NAMALWA (cell line): ENCODE measurements at regions not wholly inside any gene's neighbourhood (a gene's known extent, or its start where the extent isn't known, plus 50 kb on each side); places are given as distances from the start of the nearest gene placed in this dataset.

Experiments used
- DNase-seq: peaks from one replicate; pipeline ENCODE4 v3.0.0-alpha.2; 2015; ENCODE audit warnings: low spot score

- no peak for DNase-seq
Measured at GRCh38 chr3:104474011-104474410, 892.7 kb upstream of the ALCAM start.

DNA sequence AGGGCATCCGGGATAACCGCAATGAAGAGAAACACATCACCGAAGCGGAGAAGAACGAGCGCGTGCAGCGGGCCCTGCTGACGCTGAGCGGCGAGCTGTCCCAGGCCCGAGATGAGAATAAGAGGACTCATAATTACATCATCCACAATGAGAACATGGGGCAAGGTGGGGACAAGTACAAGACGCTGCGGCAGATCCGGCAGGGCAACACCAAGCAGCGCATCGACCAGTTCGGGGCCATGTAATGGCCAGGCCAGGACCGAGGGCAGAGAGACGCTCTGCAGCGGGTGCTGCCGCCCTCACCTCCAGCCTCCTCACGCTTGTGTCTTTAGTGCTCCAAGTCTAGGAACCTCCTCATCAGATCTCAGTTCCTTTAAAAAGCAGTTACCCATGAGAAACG, 863.7 kb upstream of the ALCAM start:
- DNase-seq = no peak

DNA sequence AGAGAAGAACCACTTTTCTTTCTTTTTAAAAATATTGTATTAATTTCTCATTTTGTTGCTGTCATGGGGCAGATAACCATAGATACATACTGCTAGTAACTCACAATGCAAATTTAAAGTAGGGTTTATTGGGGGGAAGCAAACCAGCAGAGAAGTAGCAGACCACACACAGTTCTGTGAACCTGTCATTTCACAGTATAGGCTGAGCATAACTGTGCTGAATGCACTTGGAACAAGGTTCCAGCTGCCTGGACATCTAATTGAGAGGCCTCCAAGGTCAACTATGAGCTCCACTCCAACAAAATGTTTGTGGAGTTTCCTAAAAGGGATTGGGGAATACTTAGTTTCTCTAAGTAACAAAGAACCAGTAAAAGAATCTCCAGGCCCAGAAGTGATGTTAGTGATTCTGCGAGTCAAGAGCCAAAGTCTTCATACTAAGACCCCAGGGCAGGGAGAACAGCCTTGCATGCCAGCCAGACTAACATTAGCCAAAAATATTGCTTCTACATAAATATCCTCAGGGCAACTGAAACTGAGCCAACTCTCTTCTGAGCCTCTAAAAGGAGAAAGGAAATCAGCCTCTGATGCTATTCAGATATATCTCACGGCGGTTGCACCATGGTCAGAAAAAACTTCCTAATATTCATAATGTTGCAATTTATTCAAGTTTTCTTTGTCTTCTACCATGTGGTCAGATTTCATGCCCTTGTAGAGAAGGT, 856.4 kb upstream of the ALCAM start:
- DNase-seq = no peak

DNA sequence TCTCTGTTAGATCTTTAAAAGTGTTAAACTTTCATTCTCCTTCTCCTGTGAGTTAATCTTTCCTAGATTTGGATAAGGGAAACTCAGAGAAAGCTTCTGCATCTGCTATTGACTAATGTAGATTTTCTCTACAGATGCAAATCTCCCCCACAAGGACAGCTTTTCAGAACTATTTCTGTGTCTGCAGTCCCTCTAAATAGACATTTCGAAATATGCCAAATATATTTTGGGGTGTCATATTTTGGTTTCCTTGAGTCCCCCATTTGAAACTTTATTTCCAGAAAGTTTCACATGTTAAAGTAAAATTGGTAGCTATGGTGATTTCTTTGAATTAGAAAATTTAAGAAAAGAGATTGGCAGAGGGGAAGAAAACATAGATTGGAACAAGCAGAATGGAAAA, 852.3 kb upstream of the ALCAM start:
- DNase-seq = no peak

GRCh38 chr3:104514776-104515175, 851.9 kb upstream of the ALCAM start:
- no peak for DNase-seq

DNA sequence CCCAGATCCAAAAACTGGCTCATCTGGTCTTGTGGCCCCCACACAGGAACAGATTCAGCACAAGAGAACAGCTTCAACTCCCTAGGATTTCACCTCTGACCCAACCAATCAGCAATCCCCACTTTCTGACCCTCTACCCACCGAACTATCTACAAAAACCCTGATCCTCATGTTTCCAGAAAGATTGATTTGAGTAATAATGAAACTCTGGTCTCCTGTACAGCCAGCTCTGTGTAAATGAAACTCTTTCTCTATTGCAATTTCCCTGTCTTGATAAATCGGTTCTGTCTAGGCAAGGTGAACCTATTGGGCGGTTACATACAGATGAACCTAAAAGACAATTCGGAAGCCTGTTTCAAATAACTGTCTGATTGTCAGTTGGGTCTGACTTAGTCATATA, 847.6 kb upstream of the ALCAM start:
- no peak for DNase-seq

DNA sequence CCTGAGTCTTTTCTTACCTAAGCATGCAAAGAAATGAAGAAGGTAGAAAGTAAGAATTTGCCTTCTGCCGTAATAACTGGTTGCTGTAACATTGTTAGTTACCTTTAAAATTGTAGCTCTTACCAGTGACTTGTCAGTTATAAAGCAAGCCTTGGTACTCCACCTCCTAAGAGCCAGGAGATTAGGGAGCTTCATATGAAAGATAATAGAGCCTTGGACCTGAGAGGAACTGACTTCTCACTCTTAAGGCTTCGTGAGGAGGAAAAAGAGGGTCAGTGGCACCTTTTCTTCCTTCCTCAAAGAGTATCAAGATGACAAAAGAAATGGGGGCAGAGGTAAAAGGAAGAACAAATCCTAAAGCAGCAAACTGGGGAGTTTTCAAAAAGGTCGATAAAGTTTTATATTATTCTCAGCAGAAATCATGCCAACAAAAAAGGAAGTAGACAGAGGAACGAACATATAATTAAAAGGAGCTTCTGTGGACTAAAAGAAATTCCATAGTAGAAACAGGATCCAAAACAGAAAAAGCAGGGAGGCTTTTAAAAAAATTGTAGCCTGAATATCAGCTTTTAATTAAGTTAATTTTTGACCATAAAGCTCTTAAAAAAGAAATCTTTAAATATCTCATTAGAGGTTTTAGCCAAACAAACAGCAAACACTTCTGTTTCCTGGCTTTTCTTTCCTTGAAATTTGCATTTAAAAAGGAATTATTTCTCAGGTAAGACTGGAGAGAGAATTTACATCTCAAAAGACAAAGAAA, 847.1 kb upstream of the ALCAM start:
- DNase-seq = no peak

- DNase-seq = no peak
Measured at GRCh38 chr3:104520228-104520655, 846.5 kb upstream of the ALCAM start.

- DNase-seq = peak; percentile 70
Measured at GRCh38 chr3:104521606-104522336, 844.9 kb upstream of the ALCAM start.

DNA sequence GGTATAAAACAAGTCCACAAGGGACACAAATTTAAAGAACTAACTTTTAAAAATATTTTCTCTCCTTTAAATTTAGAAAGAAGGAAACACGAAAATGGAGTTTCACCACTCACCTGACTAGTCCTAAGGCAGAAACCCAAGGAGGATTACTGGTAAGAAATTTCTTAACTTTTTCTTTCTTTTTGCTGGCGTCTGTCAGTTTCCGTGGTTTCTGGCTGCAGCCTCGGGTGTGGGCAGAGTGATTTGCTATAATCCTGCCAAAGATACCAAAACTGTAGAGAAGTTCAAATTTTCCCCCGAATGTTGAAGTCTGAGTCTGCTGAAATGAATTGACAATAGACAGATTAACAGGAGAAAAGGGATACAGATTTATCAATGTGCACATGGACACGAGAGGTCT, 843.6 kb upstream of the ALCAM start:
- DNase-seq = no peak

- peak; percentile 72 for DNase-seq
Measured at GRCh38 chr3:104526901-104527401, 839.8 kb upstream of the ALCAM start.

DNA sequence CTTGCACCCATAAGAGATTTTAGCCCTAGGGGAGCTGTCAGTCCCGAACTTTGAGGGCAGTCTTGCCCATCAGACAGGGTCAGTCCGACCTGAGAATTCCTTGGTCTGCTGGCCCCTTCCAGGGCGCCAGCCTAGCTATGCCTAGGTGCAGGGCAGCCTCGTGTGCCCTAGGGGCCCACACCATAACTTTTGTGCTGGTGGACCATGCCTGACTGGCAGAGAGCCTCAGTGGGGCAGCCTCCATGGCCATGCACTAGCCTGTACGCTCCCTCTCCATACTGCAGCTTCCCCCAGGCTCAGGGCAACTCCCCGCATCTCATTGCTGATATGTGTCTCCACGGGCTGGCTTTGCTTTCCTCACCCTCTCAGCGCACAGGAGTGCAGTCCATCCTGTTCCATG, 835.8 kb upstream of the ALCAM start:
- no peak for DNase-seq

DNA sequence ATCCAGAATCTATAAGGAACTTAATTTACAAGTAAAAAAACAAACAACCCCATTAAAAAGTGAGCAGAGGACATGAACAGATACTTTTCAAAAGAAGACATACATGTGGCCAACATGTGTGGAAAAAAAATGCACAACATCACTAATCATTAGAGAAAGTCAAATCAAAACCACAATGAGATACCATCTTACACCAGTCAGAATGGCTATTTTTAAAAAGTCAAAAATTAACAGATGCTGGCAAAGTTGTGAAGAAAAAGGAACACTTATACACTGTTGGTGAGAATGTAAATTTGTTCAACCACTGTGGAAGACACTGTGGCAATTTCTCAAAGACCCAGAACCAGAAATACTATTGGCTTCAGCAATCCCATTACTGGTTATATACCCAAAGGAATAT, 830.0 kb upstream of the ALCAM start:
- DNase-seq = no peak

- DNase-seq = no peak
Measured at GRCh38 chr3:104537323-104537722, 829.4 kb upstream of the ALCAM start.

DNA sequence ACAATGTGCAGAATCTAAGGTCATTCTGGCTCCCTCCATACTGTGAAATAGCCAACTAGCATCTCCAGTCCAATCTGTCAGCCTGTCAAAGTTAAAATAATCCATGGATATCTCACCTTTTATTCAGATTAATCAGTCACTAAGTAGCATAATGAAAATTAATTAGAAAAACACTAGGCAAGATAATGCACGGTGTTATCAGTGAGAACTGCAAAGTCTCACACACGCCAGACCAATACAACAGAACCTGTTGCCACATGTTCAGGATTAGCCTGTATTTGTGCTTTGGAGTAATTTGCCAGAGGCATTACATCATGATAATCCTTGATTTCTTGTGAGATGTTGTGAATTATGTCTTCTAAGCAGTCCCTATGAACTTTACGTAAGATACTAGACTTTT, 820.4 kb upstream of the ALCAM start:
- DNase-seq = no peak

DNA sequence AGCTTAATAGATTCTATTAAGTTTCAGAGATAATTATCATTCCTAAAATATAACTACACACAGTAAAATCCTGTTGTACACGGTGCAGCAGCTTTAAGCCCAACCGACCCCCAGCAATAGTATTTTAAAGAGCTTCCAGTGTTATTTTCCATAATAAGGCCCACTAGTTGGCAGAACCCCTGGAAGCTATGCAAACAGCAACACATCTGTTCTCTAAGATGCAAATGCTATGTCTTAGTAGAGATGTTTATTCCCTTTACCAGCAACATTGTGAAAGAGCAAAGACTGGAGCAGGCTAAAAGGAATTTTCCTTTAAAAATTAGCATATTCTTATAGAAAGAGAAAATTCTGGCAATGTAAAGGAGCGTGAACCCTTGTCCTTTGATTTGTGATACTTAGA, 819.7 kb upstream of the ALCAM start:
- DNase-seq = no peak

GRCh38 chr3:104548401-104548800, 818.3 kb upstream of the ALCAM start:
- DNase-seq = no peak

DNA sequence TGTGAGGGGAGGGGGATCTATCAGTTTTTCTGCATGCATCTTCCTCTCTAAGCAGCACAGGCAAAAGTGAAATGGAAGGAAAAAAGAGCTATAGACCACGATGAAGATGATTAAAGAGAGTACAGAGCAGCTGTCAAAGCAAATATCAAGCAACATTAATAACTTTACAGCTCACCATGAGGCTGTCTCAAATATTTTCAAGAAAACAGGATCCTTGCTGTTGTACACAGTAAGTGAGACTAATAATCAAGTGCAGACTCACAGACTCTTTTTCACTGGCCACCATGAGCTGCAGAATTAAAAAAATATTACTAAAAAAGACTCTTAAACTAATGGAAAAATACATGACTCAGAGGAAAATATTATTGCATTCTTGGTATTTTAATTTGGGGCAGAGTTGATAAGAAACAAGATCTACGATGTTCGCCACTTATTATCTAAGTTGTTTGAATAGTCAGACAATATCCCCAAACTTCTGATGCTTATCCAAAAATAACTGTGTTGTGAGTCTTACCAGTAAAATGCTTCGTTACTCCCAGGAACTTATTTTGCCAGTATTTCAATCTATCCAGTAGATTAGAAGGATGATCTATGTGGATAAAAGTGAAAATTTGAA, 817.5 kb upstream of the ALCAM start:
- DNase-seq = no peak

DNA sequence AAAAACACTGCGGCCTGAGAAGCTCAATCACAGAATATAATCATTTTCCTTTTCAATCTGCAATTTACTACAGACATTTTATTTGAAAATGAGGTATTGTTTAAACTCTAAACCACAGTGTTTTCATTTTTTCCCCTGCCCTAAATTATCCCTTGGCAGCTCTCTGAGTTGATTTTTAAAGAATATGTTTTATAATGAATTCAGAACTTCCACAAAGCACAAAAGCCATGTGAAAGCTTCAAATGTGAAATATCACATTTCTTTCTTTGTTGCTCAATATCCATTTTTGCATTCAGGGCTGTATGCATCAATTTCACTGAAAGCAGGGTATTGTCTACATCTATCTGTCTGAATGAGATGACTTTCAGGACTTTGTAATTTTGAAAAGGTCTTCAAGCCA, 813.6 kb upstream of the ALCAM start:
- DNase-seq = no peak

GRCh38 chr3:104554425-104554824, 812.3 kb upstream of the ALCAM start:
- DNase-seq = no peak

GRCh38 chr3:104555728-104556127, 811.0 kb upstream of the ALCAM start:
- no peak for DNase-seq

GRCh38 chr3:104556372-104557078, 810.2 kb upstream of the ALCAM start:
- no peak for DNase-seq
